Thyroid gland (tissue), 4 donors: ENCODE measurements at regions not wholly inside any gene's neighbourhood (a gene's known extent, or its start where the extent isn't known, plus 50 kb on each side); places are given as distances from the start of the nearest gene placed in this dataset.

ENCODE experiments used
- DNase-seq, 2 donors: peaks; one replicate each; pipeline ENCODE4 v3.0.0-alpha.2; 2019
- H3K27ac ChIP-seq, 3 donors: fragments of 200-600 bp; sonication (generic); 1 replicate in 2 of 3; 2 replicates in 1 of 3; pipeline ENCODE4 v1.5.1; 2016 to 2019; ENCODE audit warnings: mild to moderate bottlenecking in 1 of 3, moderate library complexity in 1 of 3
- H3K27me3 ChIP-seq: fragments of 200-600 bp; sonication (generic); one replicate; pipeline ENCODE4 v1.5.1; 2019
- H3K36me3 ChIP-seq, 2 donors: fragments of 200-600 bp; sonication (generic); one replicate each; pipeline ENCODE4 v1.5.1; 2016 to 2019
- H3K4me1 ChIP-seq, 2 donors: fragments of 200-600 bp; sonication (generic); one replicate each; pipeline ENCODE4 v1.5.1; 2017 to 2019
- H3K4me3 ChIP-seq, 3 donors: fragments of 200-600 bp; sonication (generic); replicated peaks in 1 of 3; 1 replicate in 2 of 3; 2 replicates in 1 of 3; pipeline ENCODE4 v1.5.1; 2016; ENCODE audit warnings: mild to moderate bottlenecking in 1 of 3
- H3K9me3 ChIP-seq: fragments of 200-600 bp; sonication (generic); one replicate; pipeline ENCODE4 v1.5.1; 2017
- CTCF ChIP-seq, 6 experiments: fragments of 200-600 bp in 3 of 6; fragments of 450-650 bp in 3 of 6; sonication (generic) in 3 of 6; IDR thresholded peaks; one replicate each; pipeline ENCODE4 v1.5.1; 2016 to 2019; ENCODE audit warnings: antibody characterized with exemption in 6 of 6, mild to moderate bottlenecking in 2 of 6, inconsistent platforms in 1 of 6, moderate library complexity in 1 of 6
- POLR2A ChIP-seq, 2 donors: fragments of 450-650 bp; IDR thresholded peaks; one replicate each; pipeline ENCODE4 v1.6.1; 2017; ENCODE audit warnings: antibody characterized with exemption in 2 of 2, mild to moderate bottlenecking in 2 of 2, moderate library complexity in 1 of 2
- WGBS, 2 donors: methylation state at CpG; one replicate each; pipeline ENCODE4 v1.1.5; 2017; 5-methylcytosine and 5-hydroxymethylcytosine counted together
- intact Hi-C: fragments of 100-400 bp; cut with DNase I; formaldehyde crosslinking; loops from one replicate; pipeline ENCODE4 v1.15.1; 2023

GRCh38 chr2:155109527-155109926 lies 411.0 kb downstream of the KCNJ3 start:
- DNase-seq, result no peak
- WGBS, 2 donors, result 82 to 97% methylated on average over 1 of the region's 1 CpG

GRCh38 chr2:155100261-155100660 lies 401.8 kb downstream of the KCNJ3 start:
- no peak overlapping the region for H3K27ac ChIP-seq
- H3K4me1 ChIP-seq, result no peaks in the 10 kb centered on the region
- WGBS, 2 donors, result 61 to 63% methylated on average over 2 of the region's 2 CpGs
- TF ChIP-seq POLR2A (IDR thresholded peaks at IDR 0.05) (no peak), CTCF (IDR thresholded peaks at IDR 0.05) (no peak)
- H3K9me3 ChIP-seq, result no peaks in the 10 kb centered on the region
- no peak for DNase-seq
- H3K4me3 ChIP-seq, result no peak overlapping the region
- no peaks in the 10 kb centered on the region for H3K27me3 ChIP-seq
- intact Hi-C loops, result no loop called here
- H3K36me3 ChIP-seq, result no peaks in the 10 kb centered on the region

More at GRCh38 chr2:155109527-155109926, 411.0 kb downstream of the KCNJ3 start:
- H3K36me3 ChIP-seq, result no peaks in the 10 kb centered on the region
- no peak overlapping the region for H3K4me3 ChIP-seq
- no peaks in the 10 kb centered on the region for H3K27me3 ChIP-seq
- H3K9me3 ChIP-seq, result no peaks in the 10 kb centered on the region
- no peak for TF ChIP-seq CTCF (IDR thresholded peaks at IDR 0.05)
- no peak for TF ChIP-seq POLR2A (IDR thresholded peaks at IDR 0.05)
- no peak overlapping the region for H3K27ac ChIP-seq
- no peaks in the 10 kb centered on the region for H3K4me1 ChIP-seq
- intact Hi-C loops, result no loop called here

- H3K4me3 ChIP-seq, result no peak overlapping the region
- H3K9me3 ChIP-seq, result no peaks in the 10 kb centered on the region
- H3K36me3 ChIP-seq, result no peaks in the 10 kb centered on the region
- H3K4me1 ChIP-seq, result no peaks in the 10 kb centered on the region
- intact Hi-C loops, result no loop called here
- no peaks in the 10 kb centered on the region for H3K27me3 ChIP-seq
- no peak overlapping the region for H3K27ac ChIP-seq
- no peak for DNase-seq
- TF ChIP-seq CTCF (IDR thresholded peaks at IDR 0.05), result no peak
- TF ChIP-seq POLR2A (IDR thresholded peaks at IDR 0.05), result no peak
- WGBS, 2 donors, result 0 to 47% methylated on average over 1 of the region's 1 CpG
Measured at GRCh38 chr2:155099784-155100183, 401.3 kb downstream of the KCNJ3 start.

- Histone ChIP-seq H3K27ac (no peak overlapping the region), H3K9me3 (no peaks in the 10 kb centered on the region), H3K4me1 (no peaks in the 10 kb centered on the region), H3K27me3 (no peaks in the 10 kb centered on the region), H3K4me3 (no peak overlapping the region), H3K36me3 (no peaks in the 10 kb centered on the region)
- WGBS, 2 donors, result 92 to 94% methylated on average over 1 of the region's 1 CpG
- DNase-seq, result no peak
- TF ChIP-seq POLR2A (IDR thresholded peaks at IDR 0.05) (no peak), CTCF (IDR thresholded peaks at IDR 0.05) (no peak)
- intact Hi-C loops, result no loop called here
Measured at GRCh38 chr2:155095613-155096012, 397.1 kb downstream of the KCNJ3 start.

- Histone ChIP-seq H3K4me1 (no peaks in the 10 kb centered on the region), H3K27me3 (no peaks in the 10 kb centered on the region), H3K4me3 (no peak overlapping the region), H3K27ac (no peak overlapping the region), H3K36me3 (no peaks in the 10 kb centered on the region), H3K9me3 (no peaks in the 10 kb centered on the region)
- intact Hi-C loops, result no loop called here
- DNase-seq, result no peak
- TF ChIP-seq CTCF (IDR thresholded peaks at IDR 0.05), result no peak
- no peak for TF ChIP-seq POLR2A (IDR thresholded peaks at IDR 0.05)
- 61 to 69% methylated on average over 2 of the region's 2 CpGs for WGBS, 2 donors
Measured at GRCh38 chr2:155080373-155080772, 381.9 kb downstream of the KCNJ3 start.
